ENCODE measurements at regions not wholly inside any gene's neighbourhood (a gene's known extent, or its start where the extent isn't known, plus 50 kb on each side); places are given as distances from the start of the nearest gene placed in this dataset.
A peak's percentile ranks its signal among the peaks of the same experiment; 100 is the strongest.

DNA sequence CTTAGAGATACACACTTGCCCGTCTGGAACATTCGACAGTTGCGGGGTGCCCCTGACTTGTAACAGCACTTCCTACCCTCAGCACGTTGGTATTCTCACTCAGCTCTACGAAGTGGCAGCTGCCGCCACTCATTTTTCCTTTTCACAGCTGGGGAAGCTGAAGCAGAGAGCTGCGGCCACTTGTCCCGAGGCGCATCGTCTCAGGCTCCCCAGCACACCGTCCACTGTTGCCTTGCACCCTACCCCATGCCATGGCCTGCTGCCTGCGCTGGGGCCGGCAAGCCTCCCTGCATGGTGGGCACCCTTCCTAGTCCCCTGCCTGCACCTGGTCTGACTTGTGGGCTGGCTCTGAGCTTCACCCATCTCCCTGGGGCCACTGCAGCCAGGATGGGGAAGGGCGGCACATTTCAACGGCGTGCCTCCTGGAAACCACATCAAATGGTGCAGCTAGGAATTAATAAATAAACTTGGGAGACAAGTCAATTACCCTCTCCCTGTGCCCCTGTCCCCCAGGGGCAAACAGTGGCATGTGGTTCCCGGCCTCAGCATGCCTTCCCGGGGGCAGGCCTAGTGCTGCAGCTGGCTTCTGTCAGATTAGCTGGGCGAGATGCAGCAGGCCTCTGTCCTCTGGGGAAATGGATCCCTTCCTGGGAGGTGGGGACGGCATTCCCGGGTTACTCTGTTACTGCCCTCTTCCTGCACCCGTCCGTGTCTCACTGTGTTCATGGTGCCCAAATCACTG, 64.7 kb upstream of the HAAO start:
- no peak overlapping the region for H3K27ac ChIP-seq
- H3K36me3 ChIP-seq, result no peaks in the 10 kb centered on the region
- no peak for DNase-seq
- H3K4me1 ChIP-seq, result no peaks in the 10 kb centered on the region
- no peaks in the 10 kb centered on the region for H3K27me3 ChIP-seq
- no peak overlapping the region for H3K9ac ChIP-seq (ENCODE audit: low read depth in 2 of 2, low read length in 2 of 2)
- no peak overlapping the region for H3K4me3 ChIP-seq
- no peak for TF ChIP-seq CTCF (IDR thresholded peaks at IDR 0.05)
- intact Hi-C loops (cut with DNase I), result loop anchor here (5.0 to 10.0 kb wide), 3 partner anchors 80 to 628 kb away; no protein-coding TSS in a partner anchor
- no peaks in the 10 kb centered on the region for H3K9me3 ChIP-seq

GRCh38 chr2:42856106-42856860, 63.9 kb upstream of the HAAO start:
- intact Hi-C loops (cut with DNase I), result loop anchor here (5.0 to 10.0 kb wide), 3 partner anchors 81 to 629 kb away; no protein-coding TSS in a partner anchor
- no peak for DNase-seq
- H3K36me3 ChIP-seq, result no peaks in the 10 kb centered on the region
- H3K9me3 ChIP-seq, result no peaks in the 10 kb centered on the region
- no peak overlapping the region for H3K4me3 ChIP-seq
- H3K9ac ChIP-seq (ENCODE audit: low read depth in 2 of 2, low read length in 2 of 2), result no peak overlapping the region
- no peaks in the 10 kb centered on the region for H3K27me3 ChIP-seq
- no peak overlapping the region for H3K27ac ChIP-seq
- no peak for TF ChIP-seq CTCF (IDR thresholded peaks at IDR 0.05)
- H3K4me1 ChIP-seq, result no peaks in the 10 kb centered on the region

GRCh38 chr2:42855221-42855970, 63.0 kb upstream of the HAAO start:
- no peaks in the 10 kb centered on the region for H3K27me3 ChIP-seq

DNA sequence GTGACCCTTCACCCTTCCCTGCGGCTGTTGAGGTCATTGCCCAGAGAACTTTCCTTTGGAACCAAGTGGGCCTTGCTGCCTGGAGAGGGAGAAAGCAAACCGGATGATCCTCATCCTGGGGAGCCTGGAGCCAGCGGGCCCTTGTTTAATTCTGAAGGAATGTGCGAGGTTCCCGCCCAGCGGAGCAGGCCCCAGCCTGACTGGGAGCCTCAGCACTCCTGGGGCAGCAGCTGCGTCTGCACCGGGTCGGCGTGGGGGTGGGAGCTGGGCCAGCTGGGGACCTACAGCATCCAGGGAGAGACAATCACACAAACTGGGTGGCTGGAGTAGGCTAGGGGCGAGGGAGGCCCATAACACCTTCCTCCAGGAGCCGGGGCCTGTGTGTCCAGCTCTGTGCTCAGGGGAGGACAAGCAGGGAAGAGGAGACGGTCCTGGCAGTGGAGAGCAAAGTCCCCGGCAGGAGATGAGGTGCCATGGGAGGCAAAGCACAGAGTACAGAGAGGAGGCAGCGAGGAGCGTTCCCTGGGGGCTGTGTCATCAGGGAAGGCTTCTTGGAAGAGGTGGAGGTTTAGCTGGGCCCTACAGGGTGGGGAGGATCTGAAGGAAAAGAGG, 61.9 kb upstream of the HAAO start:
- Histone ChIP-seq H3K27ac (peak overlapping the region; percentile 32), H3K36me3 (no peaks in the 10 kb centered on the region), H3K4me1 (no peaks in the 10 kb centered on the region), H3K27me3 (no peaks in the 10 kb centered on the region), H3K9me3 (no peaks in the 10 kb centered on the region), H3K4me3 (no peak overlapping the region), H3K9ac (ENCODE audit: low read depth in 2 of 2, low read length in 2 of 2) (peak overlapping the region; percentile 9 to 18)
- intact Hi-C loops (cut with DNase I), result loop anchor here (10.0 kb wide), 2 partner anchors 380 to 630 kb away; no protein-coding TSS in a partner anchor
- no peak for DNase-seq
- TF ChIP-seq CTCF (IDR thresholded peaks at IDR 0.05), result no peak

More at GRCh38 chr2:42855221-42855970, 63.0 kb upstream of the HAAO start:
- Histone ChIP-seq H3K4me1 (no peaks in the 10 kb centered on the region), H3K4me3 (no peak overlapping the region), H3K9ac (ENCODE audit: low read depth in 2 of 2, low read length in 2 of 2) (no peak overlapping the region), H3K36me3 (no peaks in the 10 kb centered on the region), H3K9me3 (no peaks in the 10 kb centered on the region), H3K27ac (no peak overlapping the region)
- TF ChIP-seq CTCF (IDR thresholded peaks at IDR 0.05), result no peak
- intact Hi-C loops (cut with DNase I), result loop anchor here (5.0 to 10.0 kb wide), 3 partner anchors 82 to 629 kb away; no protein-coding TSS in a partner anchor
- DNase-seq, result no peak
